AG08395 (cell line): ENCODE measurements at regions not wholly inside any gene's neighbourhood (a gene's known extent, or its start where the extent isn't known, plus 50 kb on each side); places are given as distances from the start of the nearest gene placed in this dataset.
"Not testable (repeated sequence)": the region's sequence is repeated elsewhere in the genome, so short reads cannot be mapped to it uniquely, and the experiment has no call there.

ENCODE experiments used
- DNase-seq: peaks from one replicate; pipeline ENCODE4 v3.0.0; 2012; ENCODE audit warnings: mixed read lengths, low spot score

- DNase-seq, result no peak
Measured at GRCh38 chr19:27744926-27745768, 1467.8 kb downstream of the UQCRFS1 start.

GRCh38 chr19:27742041-27742440, 1470.9 kb downstream of the UQCRFS1 start:
- no peak for DNase-seq

GRCh38 chr19:27741236-27741635, 1471.7 kb downstream of the UQCRFS1 start:
- DNase-seq, result no peak

- no peak for DNase-seq
Measured at GRCh38 chr19:27740396-27740795, 1472.6 kb downstream of the UQCRFS1 start.

- DNase-seq, result no peak
Measured at GRCh38 chr19:27738569-27739193, 1474.3 kb downstream of the UQCRFS1 start.

GRCh38 chr19:27736225-27736624, 1476.7 kb downstream of the UQCRFS1 start:
- no peak for DNase-seq

- DNase-seq, result no peak
Measured at GRCh38 chr19:27735314-27735713, 1477.6 kb downstream of the UQCRFS1 start.

- DNase-seq, result no peak
Measured at GRCh38 chr19:27734496-27735220, 1478.3 kb downstream of the UQCRFS1 start.

GRCh38 chr19:27733551-27734266, 1479.2 kb downstream of the UQCRFS1 start:
- DNase-seq, result no peak

- no peak for DNase-seq
Measured at GRCh38 chr19:27729332-27729731, 1483.6 kb downstream of the UQCRFS1 start.

GRCh38 chr19:27722625-27723024, 1490.3 kb downstream of the UQCRFS1 start:
- DNase-seq, result no peak

- no peak for DNase-seq
Measured at GRCh38 chr19:27720155-27720554, 1492.8 kb downstream of the UQCRFS1 start.

- DNase-seq, result no peak
Measured at GRCh38 chr19:27719034-27719433, 1493.9 kb downstream of the UQCRFS1 start.

- DNase-seq, result no peak
Measured at GRCh38 chr19:27718234-27718633, 1494.7 kb downstream of the UQCRFS1 start.

GRCh38 chr19:27717825-27718224, 1495.1 kb downstream of the UQCRFS1 start:
- DNase-seq, result no peak

- no peak for DNase-seq
Measured at GRCh38 chr19:27716922-27717321, 1496.0 kb downstream of the UQCRFS1 start.

- DNase-seq, result no peak
Measured at GRCh38 chr19:27714857-27715256, 1498.1 kb downstream of the UQCRFS1 start.

GRCh38 chr19:27709496-27709895, 1503.5 kb downstream of the UQCRFS1 start:
- DNase-seq, result no peak

GRCh38 chr19:27708986-27709385, 1504.0 kb downstream of the UQCRFS1 start:
- DNase-seq, result not testable (repeated sequence)

- DNase-seq, result not testable (repeated sequence)
Measured at GRCh38 chr19:27707026-27707425, 1505.9 kb downstream of the UQCRFS1 start.

GRCh38 chr19:27705896-27706295, 1507.1 kb downstream of the UQCRFS1 start:
- DNase-seq, result no peak
